ENCODE measurements at regions not wholly inside any gene's neighbourhood (a gene's known extent, or its start where the extent isn't known, plus 50 kb on each side); places are given as distances from the start of the nearest gene placed in this dataset.

- no peaks in the 10 kb centered on the region for H3K9me3 Mint-ChIP-seq (ENCODE audit: insufficient read depth)
- 100% methylated on average over 2 of the region's 3 CpGs for WGBS (ENCODE audit: insufficient coverage)
- Histone ChIP-seq H3K79me2 (ENCODE audit: control insufficient read depth, insufficient read depth, low read length) (no peaks in the 10 kb centered on the region), H3K36me3 (replicated peaks in 1 of 2; ENCODE audit: control extremely low read depth in 1 of 2, control insufficient read depth in 1 of 2, extremely low read depth in 1 of 2, insufficient read depth in 2 of 2, low read length in 1 of 2) (no peaks in the 10 kb centered on the region), H2AFZ (ENCODE audit: insufficient read depth, low read depth, low read length, poor library complexity, severe bottlenecking) (no peak overlapping the region), H3K4me2 (replicated peaks; ENCODE audit: low read depth, low read length, poor library complexity, severe bottlenecking) (no peak overlapping the region), H3K4me1 (ENCODE audit: control insufficient read depth in 2 of 2, insufficient read depth in 2 of 2, low read length in 2 of 2) (no peaks in the 10 kb centered on the region), H3K4me3 (ENCODE audit: control extremely low read depth in 1 of 5, extremely low read depth in 1 of 5, insufficient read depth in 1 of 5, low read depth in 2 of 5, low read length in 4 of 5) (no peak overlapping the region), H3K27me3 (replicated peaks in 1 of 4; ENCODE audit: control extremely low read depth in 1 of 4, control insufficient read depth in 3 of 4, insufficient read depth in 4 of 4, low read length in 3 of 4) (no peaks in the 10 kb centered on the region), H3K9me3 (ENCODE audit: control extremely low read depth in 1 of 3, control insufficient read depth in 2 of 3, insufficient read depth in 1 of 3, low read length in 2 of 3) (no peaks in the 10 kb centered on the region), H3K9ac (ENCODE audit: low read length) (no peak overlapping the region), H4K20me1 (ENCODE audit: control insufficient read depth, insufficient read depth, low read length, poor library complexity, severe bottlenecking) (no peaks in the 10 kb centered on the region), H3K27ac (ENCODE audit: low read length in 2 of 2) (no peak overlapping the region)
- intact Hi-C loops (cut with micrococcal nuclease): no loop called here
- ChIA-PET POLR2A (no interaction called here), CTCF (no interaction called here)
- H3K4me1 Mint-ChIP-seq: no peaks in the 10 kb centered on the region
- no peaks in the 10 kb centered on the region for H3K27me3 Mint-ChIP-seq
- ATAC-seq (ENCODE audit: low read depth): no peak
- TF ChIP-seq CTCF (IDR thresholded peaks at IDR 0.05): no peak
- no peak for TF ChIP-seq EZH2 (IDR thresholded peaks at IDR 0.05; ENCODE audit: borderline replicate concordance, insufficient read depth, low read depth, low read length, poor library complexity, severe bottlenecking)
- no peak overlapping the region for H3K27ac Mint-ChIP-seq
- no peak overlapping the region for H3K4me3 Mint-ChIP-seq
- DNase-seq: no peak
Measured at GRCh38 chr5:167652690-167653089, 638.8 kb upstream of the WWC1 start.

GRCh38 chr5:167653645-167654106, 637.8 kb upstream of the WWC1 start:
- no peak for TF ChIP-seq EZH2 (IDR thresholded peaks at IDR 0.05; ENCODE audit: borderline replicate concordance, insufficient read depth, low read depth, low read length, poor library complexity, severe bottlenecking)
- no peak for TF ChIP-seq CTCF (IDR thresholded peaks at IDR 0.05)
- no peak overlapping the region for H3K4me2 ChIP-seq (replicated peaks; ENCODE audit: low read depth, low read length, poor library complexity, severe bottlenecking)
- H4K20me1 ChIP-seq (ENCODE audit: control insufficient read depth, insufficient read depth, low read length, poor library complexity, severe bottlenecking): no peaks in the 10 kb centered on the region
- H2AFZ ChIP-seq (ENCODE audit: insufficient read depth, low read depth, low read length, poor library complexity, severe bottlenecking): no peak overlapping the region
- H3K36me3 ChIP-seq (replicated peaks in 1 of 2; ENCODE audit: control extremely low read depth in 1 of 2, control insufficient read depth in 1 of 2, extremely low read depth in 1 of 2, insufficient read depth in 2 of 2, low read length in 1 of 2): no peaks in the 10 kb centered on the region
- WGBS (ENCODE audit: insufficient coverage): 100% methylated on average over 1 of the region's 1 CpG
- no peak overlapping the region for H3K4me3 ChIP-seq (ENCODE audit: control extremely low read depth in 1 of 5, extremely low read depth in 1 of 5, insufficient read depth in 1 of 5, low read depth in 2 of 5, low read length in 4 of 5)
- DNase-seq (no peak), ATAC-seq (ENCODE audit: low read depth) (no peak)
- intact Hi-C loops (cut with micrococcal nuclease): no loop called here
- no peak overlapping the region for H3K27ac ChIP-seq (ENCODE audit: low read length in 2 of 2)
- ChIA-PET CTCF (interaction anchor here (0.6 kb wide), 1 partner anchor 868 kb away, joined by 4 read pairs; no protein-coding TSS in a partner anchor), POLR2A (no interaction called here)
- Mint-ChIP-seq H3K4me1 (no peaks in the 10 kb centered on the region), H3K4me3 (no peak overlapping the region), H3K27me3 (no peaks in the 10 kb centered on the region), H3K27ac (no peak overlapping the region), H3K9me3 (ENCODE audit: insufficient read depth) (no peaks in the 10 kb centered on the region)
- no peaks in the 10 kb centered on the region for H3K4me1 ChIP-seq (ENCODE audit: control insufficient read depth in 2 of 2, insufficient read depth in 2 of 2, low read length in 2 of 2)
- no peak overlapping the region for H3K9ac ChIP-seq (ENCODE audit: low read length)
- H3K27me3 ChIP-seq (replicated peaks in 1 of 4; ENCODE audit: control extremely low read depth in 1 of 4, control insufficient read depth in 3 of 4, insufficient read depth in 4 of 4, low read length in 3 of 4): no peaks in the 10 kb centered on the region
- H3K79me2 ChIP-seq (ENCODE audit: control insufficient read depth, insufficient read depth, low read length): no peaks in the 10 kb centered on the region
- no peaks in the 10 kb centered on the region for H3K9me3 ChIP-seq (ENCODE audit: control extremely low read depth in 1 of 3, control insufficient read depth in 2 of 3, insufficient read depth in 1 of 3, low read length in 2 of 3)
